HepG2 (cell line): ENCODE measurements at regions not wholly inside any gene's neighbourhood (a gene's known extent, or its start where the extent isn't known, plus 50 kb on each side); places are given as distances from the start of the nearest gene placed in this dataset.
A peak's percentile ranks its signal among the peaks of the same experiment; 100 is the strongest.

Experiments used
- ATAC-seq: fragments of 200-7000 bp; cut with Tn5 transposase; 3 replicates; pipeline ENCODE4 v1.9.1; 2020; ENCODE audit warnings: mild to moderate bottlenecking, moderate library complexity
- BruUV-seq: library from RNA; stranded (reverse); fragments of 400-500 nt; replicated peaks from 2 replicates; lab custom pipeline; 2021; lab: Mats Ljungman, UMichigan
- CTCF ChIA-PET: fragments of 300-600 bp; formaldehyde crosslinking; extraction: SDS; loops from one replicate; lab custom pipeline; 2021; ENCODE audit warnings: low total read pairs, inconsistent platforms, low intra/inter-chr PET ratio; lab: Yijun Ruan, JAX
- POLR2A ChIA-PET: fragments of 350-600 bp; sonication (Branson Sonifier 250); formaldehyde crosslinking; loops from one replicate; lab custom pipeline; 2020; ENCODE audit warnings: antibody characterized with exemption, inconsistent platforms; lab: Yijun Ruan, JAX
- DNase-seq: peaks from one replicate; pipeline ENCODE4 v3.0.0-alpha.2; 2015; ENCODE audit warnings: low spot score
- FAIRE-seq: peaks from 3 replicates; lab custom pipeline; 2011; peaks lifted over from hg19 to GRCh38; lab: Jason Lieb, UNC
- H2AFZ ChIP-seq: one replicate; pipeline ENCODE4 v1.6.1; 2011; ENCODE audit warnings: low read length, inconsistent platforms
- H3K27ac ChIP-seq: fragments of 300-600 bp; 3 replicates; pipeline ENCODE4 v1.8.0; 2011; ENCODE audit warnings: mixed run types, mild to moderate bottlenecking, mixed read lengths, low read length, inconsistent platforms; ENCODE audit not compliant: insufficient read depth; ENCODE audit errors: extremely low read length
- H3K27me3 ChIP-seq, 2 experiments: fragments of 200-600 bp in 1 of 2; 2 replicates in 1 of 2; 3 replicates in 1 of 2; pipeline versions ENCODE4 v1.6.0 to v1.8.0; 2011; ENCODE audit warnings: low read length in 2 of 2, mild to moderate bottlenecking in 2 of 2, moderate library complexity in 2 of 2, inconsistent platforms in 1 of 2; ENCODE audit not compliant: insufficient read depth in 2 of 2, control insufficient read depth in 1 of 2
- H3K36me3 ChIP-seq, 2 experiments: fragments of 200-600 bp in 1 of 2; replicated peaks in 1 of 2; 2 replicates in 1 of 2; 3 replicates in 1 of 2; pipeline versions ENCODE4 v1.5.1 to v1.8.0; 2011; ENCODE audit warnings: low read length in 2 of 2, inconsistent platforms in 1 of 2; ENCODE audit not compliant: insufficient read depth in 2 of 2, control insufficient read depth in 1 of 2
- H3K4me1 ChIP-seq: 2 replicates; pipeline ENCODE4 v1.5.1; 2012; ENCODE audit warnings: low read length, inconsistent platforms; ENCODE audit not compliant: insufficient read depth
- H3K4me2 ChIP-seq: 2 replicates; pipeline ENCODE4 v1.6.0; 2011; ENCODE audit warnings: low read depth, low read length, inconsistent platforms
- H3K4me3 ChIP-seq, 3 experiments: fragments of 200-600 bp in 1 of 3; sonication (generic), shearing (Covaris generic) in 1 of 3; replicated peaks in 1 of 3; 2 replicates each; pipeline ENCODE4 v1.5.1; 2011 to 2016; ENCODE audit warnings: low read length in 3 of 3, inconsistent platforms in 2 of 3, low read depth in 2 of 3, mild to moderate bottlenecking in 2 of 3, control low read depth in 1 of 3, mixed read lengths in 1 of 3; ENCODE audit not compliant: insufficient read depth in 1 of 3
- H3K79me2 ChIP-seq: one replicate; pipeline ENCODE4 v1.6.1; 2011; ENCODE audit warnings: low read length, inconsistent platforms; ENCODE audit not compliant: insufficient read depth
- H3K9ac ChIP-seq: 2 replicates; pipeline ENCODE4 v1.6.0; 2011; ENCODE audit warnings: mild to moderate bottlenecking, low read depth, low read length, inconsistent platforms; ENCODE audit not compliant: insufficient read depth
- H3K9me3 ChIP-seq: 2 replicates; pipeline ENCODE4 v1.5.1; 2012; ENCODE audit warnings: mild to moderate bottlenecking, low read length
- H4K20me1 ChIP-seq: 2 replicates; pipeline ENCODE4 v1.6.0; 2011; ENCODE audit warnings: inconsistent platforms, mild to moderate bottlenecking, low read length, moderate library complexity; ENCODE audit not compliant: insufficient read depth
- BCL6 ChIP-seq: IDR thresholded peaks from 2 replicates; pipeline ENCODE4 v1.6.1; 2016; ENCODE audit warnings: missing genetic modification reagents, missing compliant biosample characterization
- CEBPB ChIP-seq: IDR thresholded peaks from 2 replicates; pipeline ENCODE4 v1.6.1; 2011; ENCODE audit warnings: low read depth, low read length, improper control_type of control experiment, borderline replicate concordance
- EED ChIP-seq: sonication (generic); formaldehyde crosslinking; IDR thresholded peaks from 2 replicates; pipeline ENCODE4 v1.5.0; 2020; ENCODE audit warnings: mild to moderate bottlenecking, missing genetic modification reagents
- FOSL2 ChIP-seq: sonication (generic); formaldehyde crosslinking; IDR thresholded peaks from 2 replicates; pipeline ENCODE4 v1.4.0; 2020; ENCODE audit warnings: missing genetic modification reagents
- HDAC2 ChIP-seq: sonication (generic); formaldehyde crosslinking; IDR thresholded peaks from 2 replicates; pipeline ENCODE4 v1.4.0; 2020; ENCODE audit warnings: missing genetic modification reagents
- JUN ChIP-seq: sonication (generic); formaldehyde crosslinking; IDR thresholded peaks from 2 replicates; pipeline ENCODE4 v1.4.0; 2020; ENCODE audit warnings: mild to moderate bottlenecking, missing genetic modification reagents
- PAF1 ChIP-seq: IDR thresholded peaks from 2 replicates; pipeline ENCODE4 v1.6.1; 2016; ENCODE audit warnings: missing genetic modification reagents, missing compliant biosample characterization
- RARA ChIP-seq: IDR thresholded peaks from 2 replicates; pipeline ENCODE4 v1.6.1; 2016; ENCODE audit warnings: missing genetic modification reagents, missing compliant biosample characterization
- RCOR2 ChIP-seq: IDR thresholded peaks from 2 replicates; pipeline ENCODE4 v1.6.1; 2016; ENCODE audit warnings: missing biosample characterization, missing genetic modification reagents
- RXRB ChIP-seq: IDR thresholded peaks from 2 replicates; pipeline ENCODE4 v1.6.1; 2016; ENCODE audit warnings: borderline replicate concordance, missing genetic modification reagents, missing compliant biosample characterization
- SOX6 ChIP-seq, 2 experiments: fragments of 450-650 bp in 1 of 2; sonication (generic) in 1 of 2; formaldehyde crosslinking in 1 of 2; IDR thresholded peaks; 2 replicates each; pipeline versions ENCODE4 v1.4.0 to v1.6.1; 2017 to 2020; ENCODE audit warnings: antibody characterized with exemption in 1 of 2, mild to moderate bottlenecking in 1 of 2, missing genetic modification reagents in 1 of 2
- THAP11 ChIP-seq: IDR thresholded peaks from 2 replicates; pipeline ENCODE4 v1.6.1; 2016; ENCODE audit warnings: missing biosample characterization, missing genetic modification reagents
- ZNF331 ChIP-seq: sonication (generic); formaldehyde crosslinking; IDR thresholded peaks from 2 replicates; pipeline ENCODE4 v1.4.0; 2020; ENCODE audit warnings: missing genetic modification reagents
- ZNF354B ChIP-seq: sonication (generic); formaldehyde crosslinking; IDR thresholded peaks from 2 replicates; pipeline ENCODE4 v1.8.0; 2022; ENCODE audit warnings: mild to moderate bottlenecking, missing genetic modification reagents
- ZNF431 ChIP-seq: sonication (generic); formaldehyde crosslinking; IDR thresholded peaks from 2 replicates; pipeline ENCODE4 v1.9.0; 2022; ENCODE audit warnings: missing genetic modification reagents, low read depth, mild to moderate bottlenecking, borderline replicate concordance
- ZNF615 ChIP-seq: sonication (generic); formaldehyde crosslinking; IDR thresholded peaks from 2 replicates; pipeline ENCODE4 v1.5.0; 2020; ENCODE audit warnings: mild to moderate bottlenecking, missing genetic modification reagents, borderline replicate concordance
- ZNF678 ChIP-seq: sonication (generic); formaldehyde crosslinking; IDR thresholded peaks from 2 replicates; pipeline ENCODE4 v1.4.0; 2020; ENCODE audit warnings: mild to moderate bottlenecking, missing genetic modification reagents
- WGBS: methylation state at CpG from one replicate; pipeline ENCODE4 v1.1.6; 2017; ENCODE audit warnings: low lambda C conversion rate; 5-methylcytosine and 5-hydroxymethylcytosine counted together
- in situ Hi-C: cut with HindIII; loops from 2 replicates; pipeline ENCODE4 v1.10.0; 2017; ENCODE audit warnings: low pct_unique_long_range_greater_than_20kb; ENCODE audit not compliant: extremely low pct_ligation_motif_present
- intact Hi-C: fragments of 100-400 bp; cut with micrococcal nuclease; formaldehyde crosslinking; loops from one replicate; pipeline ENCODE4 v1.10.0; 2022; ENCODE audit not compliant: unreplicated experiment
- TF ChIP-seq, protein P1 (sequence below): sonication (generic); formaldehyde crosslinking; IDR thresholded peaks from 2 replicates; pipeline ENCODE4 v1.5.1; 2020; ENCODE audit warnings: mild to moderate bottlenecking, moderate library complexity, missing genetic modification reagents
- TF ChIP-seq, protein P2 (sequence below): sonication (generic); formaldehyde crosslinking; IDR thresholded peaks from 2 replicates; pipeline ENCODE4 v1.4.0; 2020; ENCODE audit warnings: low read depth, mild to moderate bottlenecking, missing genetic modification reagents
- TF ChIP-seq, protein P3 (sequence below): IDR thresholded peaks from 2 replicates; pipeline ENCODE4 v1.6.1; 2012; ENCODE audit warnings: inconsistent platforms
- TF ChIP-seq, protein P4 (sequence below): sonication (generic); formaldehyde crosslinking; IDR thresholded peaks from 2 replicates; pipeline ENCODE4 v1.4.0; 2020; ENCODE audit warnings: missing genetic modification reagents
- TF ChIP-seq, protein P5 (sequence below): sonication (generic); formaldehyde crosslinking; IDR thresholded peaks from 2 replicates; pipeline ENCODE4 v1.4.0; 2020; ENCODE audit warnings: mild to moderate bottlenecking, missing genetic modification reagents
- TF ChIP-seq, protein P6 (sequence below): sonication (generic); formaldehyde crosslinking; IDR thresholded peaks from 2 replicates; pipeline ENCODE4 v1.8.0; 2022; ENCODE audit warnings: mild to moderate bottlenecking, missing genetic modification reagents, borderline replicate concordance

DNA sequence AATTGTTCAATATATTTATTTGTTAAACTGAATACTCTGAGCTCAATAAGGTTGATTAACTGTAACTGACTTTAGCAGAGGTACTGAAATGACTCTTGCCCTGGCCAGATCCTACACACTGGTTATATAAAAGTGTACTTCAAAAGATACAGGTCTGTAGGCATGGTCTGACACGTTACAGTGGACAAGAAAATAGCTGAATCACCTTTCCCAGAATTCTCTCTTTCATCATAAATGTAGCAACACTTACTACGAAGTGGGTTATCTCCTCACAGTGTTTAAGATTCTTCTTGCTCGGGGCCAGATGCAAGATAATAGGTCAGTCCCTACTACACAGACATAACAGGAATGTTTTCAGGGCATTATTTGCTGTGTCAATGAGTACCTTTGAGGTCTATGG lies 107.0 kb upstream of the ZC3H15 start:
- peak; percentile 33 for ATAC-seq
- WGBS, result 27% methylated on average over 3 of the region's 3 CpGs
- peaks cover 66% of the 10 kb centered on the region for H3K4me1 ChIP-seq
- H3K4me3 ChIP-seq, result no peak overlapping the region
- ChIA-PET POLR2A (interaction anchor here (1.4 kb wide), 1 partner anchor 107 kb away, joined by 3 read pairs; the partner anchor contains the start of gene ZC3H15), CTCF (no interaction called here)
- in situ Hi-C loops, result no loop called here
- peak overlapping the region; percentile 70 for H3K27ac ChIP-seq
- peak; percentile 81 for DNase-seq
- FAIRE-seq, result no peak
- BruUV-seq, result no TSS peak
- no peaks in the 10 kb centered on the region for H3K27me3 ChIP-seq
- intact Hi-C loops, result no loop called here
- H3K79me2 ChIP-seq, result no peaks in the 10 kb centered on the region
- H3K4me2 ChIP-seq, result peak overlapping the region; percentile 16
- H3K9me3 ChIP-seq, result peaks cover 16% of the 10 kb centered on the region
- H4K20me1 ChIP-seq, result no peaks in the 10 kb centered on the region
- H3K36me3 ChIP-seq, result no peaks in the 10 kb centered on the region; a peak in 1 of 5 replicates
- H3K9ac ChIP-seq, result no peak overlapping the region; the same call in 1 of the 2 replicates
- no peak overlapping the region for H2AFZ ChIP-seq
- TF ChIP-seq, protein P1, sequence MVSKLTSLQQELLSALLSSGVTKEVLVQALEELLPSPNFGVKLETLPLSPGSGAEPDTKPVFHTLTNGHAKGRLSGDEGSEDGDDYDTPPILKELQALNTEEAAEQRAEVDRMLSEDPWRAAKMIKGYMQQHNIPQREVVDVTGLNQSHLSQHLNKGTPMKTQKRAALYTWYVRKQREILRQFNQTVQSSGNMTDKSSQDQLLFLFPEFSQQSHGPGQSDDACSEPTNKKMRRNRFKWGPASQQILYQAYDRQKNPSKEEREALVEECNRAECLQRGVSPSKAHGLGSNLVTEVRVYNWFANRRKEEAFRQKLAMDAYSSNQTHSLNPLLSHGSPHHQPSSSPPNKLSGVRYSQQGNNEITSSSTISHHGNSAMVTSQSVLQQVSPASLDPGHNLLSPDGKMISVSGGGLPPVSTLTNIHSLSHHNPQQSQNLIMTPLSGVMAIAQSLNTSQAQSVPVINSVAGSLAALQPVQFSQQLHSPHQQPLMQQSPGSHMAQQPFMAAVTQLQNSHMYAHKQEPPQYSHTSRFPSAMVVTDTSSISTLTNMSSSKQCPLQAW, result no peak
- TF ChIP-seq ZNF431 (CRISPR knock-in tag) (no peak), THAP11 (CRISPR knock-in tag) (peak; percentile 64), FOSL2 (CRISPR knock-in tag) (peak; percentile 83), JUN (CRISPR knock-in tag) (no peak), ZNF678 (no peak), CEBPB (peak; percentile 50; the same call in 1 of the 2 replicates), PAF1 (CRISPR knock-in tag) (no peak), SOX6 (IDR thresholded peaks at IDR 0.05) (no peak), SOX6 (CRISPR knock-in tag; IDR thresholded peaks at IDR 0.05) (peak; percentile 41; the same call in 1 of the 2 replicates), ZNF615 (CRISPR knock-in tag) (no peak), ZNF354B (CRISPR knock-in tag) (no peak), RXRB (CRISPR knock-in tag) (peak; percentile 46), RARA (peak; percentile 80), BCL6 (peak; percentile 71; the same call in 1 of the 2 replicates), RCOR2 (CRISPR knock-in tag) (peak; percentile 29; the same call in 1 of the 2 replicates), HDAC2 (CRISPR knock-in tag) (peak; percentile 14; the same call in 1 of the 2 replicates), ZNF331 (CRISPR knock-in tag) (peak; percentile 67; the same call in 1 of the 2 replicates), EED (CRISPR knock-in tag) (no peak)
- TF ChIP-seq, protein P2, sequence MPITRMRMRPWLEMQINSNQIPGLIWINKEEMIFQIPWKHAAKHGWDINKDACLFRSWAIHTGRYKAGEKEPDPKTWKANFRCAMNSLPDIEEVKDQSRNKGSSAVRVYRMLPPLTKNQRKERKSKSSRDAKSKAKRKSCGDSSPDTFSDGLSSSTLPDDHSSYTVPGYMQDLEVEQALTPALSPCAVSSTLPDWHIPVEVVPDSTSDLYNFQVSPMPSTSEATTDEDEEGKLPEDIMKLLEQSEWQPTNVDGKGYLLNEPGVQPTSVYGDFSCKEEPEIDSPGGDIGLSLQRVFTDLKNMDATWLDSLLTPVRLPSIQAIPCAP (CRISPR knock-in tag), result no peak
- TF ChIP-seq, protein P3, sequence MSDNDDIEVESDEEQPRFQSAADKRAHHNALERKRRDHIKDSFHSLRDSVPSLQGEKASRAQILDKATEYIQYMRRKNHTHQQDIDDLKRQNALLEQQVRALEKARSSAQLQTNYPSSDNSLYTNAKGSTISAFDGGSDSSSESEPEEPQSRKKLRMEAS, result peak; percentile 75
- TF ChIP-seq, protein P4, sequence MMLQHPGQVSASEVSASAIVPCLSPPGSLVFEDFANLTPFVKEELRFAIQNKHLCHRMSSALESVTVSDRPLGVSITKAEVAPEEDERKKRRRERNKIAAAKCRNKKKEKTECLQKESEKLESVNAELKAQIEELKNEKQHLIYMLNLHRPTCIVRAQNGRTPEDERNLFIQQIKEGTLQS (CRISPR knock-in tag), result no peak
- TF ChIP-seq, protein P5, sequence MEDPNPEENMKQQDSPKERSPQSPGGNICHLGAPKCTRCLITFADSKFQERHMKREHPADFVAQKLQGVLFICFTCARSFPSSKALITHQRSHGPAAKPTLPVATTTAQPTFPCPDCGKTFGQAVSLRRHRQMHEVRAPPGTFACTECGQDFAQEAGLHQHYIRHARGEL (CRISPR knock-in tag), result no peak
- TF ChIP-seq, protein P6, sequence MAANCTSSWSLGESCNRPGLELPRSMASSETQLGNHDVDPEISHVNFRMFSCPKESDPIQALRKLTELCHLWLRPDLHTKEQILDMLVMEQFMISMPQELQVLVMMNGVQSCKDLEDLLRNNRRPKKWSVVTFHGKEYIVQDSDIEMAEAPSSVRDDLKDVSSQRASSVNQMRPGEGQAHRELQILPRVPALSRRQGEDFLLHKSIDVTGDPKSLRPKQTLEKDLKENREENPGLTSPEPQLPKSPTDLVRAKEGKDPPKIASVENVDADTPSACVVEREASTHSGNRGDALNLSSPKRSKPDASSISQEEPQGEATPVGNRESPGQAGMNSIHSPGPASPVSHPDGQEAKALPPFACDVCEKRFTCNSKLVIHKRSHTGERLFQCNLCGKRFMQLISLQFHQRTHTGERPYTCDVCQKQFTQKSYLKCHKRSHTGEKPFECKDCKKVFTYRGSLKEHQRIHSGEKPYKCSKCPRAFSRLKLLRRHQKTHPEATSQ, result no peak
